ENCODE measurements at regions not wholly inside any gene's neighbourhood (a gene's known extent, or its start where the extent isn't known, plus 50 kb on each side); places are given as distances from the start of the nearest gene placed in this dataset.
"Not testable (repeated sequence)": the region's sequence is repeated elsewhere in the genome, so short reads cannot be mapped to it uniquely, and the experiment has no call there.

- in situ Hi-C loops (cut with MboI; ENCODE audit: low sequenced_read_pairs); H3K27me3 ChIP-seq (ENCODE audit: control insufficient read depth, insufficient read depth, low read length); H2BK5ac ChIP-seq (ENCODE audit: low read depth, low read length, poor library complexity, severe bottlenecking); intact Hi-C loops (cut with micrococcal nuclease); CTCF ChIA-PET; H2BK120ac ChIP-seq (ENCODE audit: low read depth, low read length); H3K4me2 ChIP-seq (ENCODE audit: low read depth, low read length); H3K4ac ChIP-seq (ENCODE audit: low read depth, low read length); H3K14ac ChIP-seq (replicated peaks; ENCODE audit: low read depth, low read length); H2AK9ac ChIP-seq (replicated peaks; ENCODE audit: low read depth, low read length, poor library complexity); H4K91ac ChIP-seq (ENCODE audit: insufficient read depth, low read depth, low read length); H3K4me3 ChIP-seq (ENCODE audit: insufficient read depth, low read depth, low read length); H3K18ac ChIP-seq (ENCODE audit: low read depth, low read length); H2BK20ac ChIP-seq (ENCODE audit: low read depth, low read length); H3K9ac ChIP-seq (ENCODE audit: low read depth, low read length); H3K4me1 ChIP-seq (ENCODE audit: control insufficient read depth, insufficient read depth, low read length); H2AK5ac ChIP-seq (ENCODE audit: low read depth, low read length); H3K79me1 ChIP-seq (ENCODE audit: low read depth in 1 of 2, low read length in 2 of 2); dilution Hi-C loops (cut with HindIII; ENCODE audit: low sequenced_read_pairs, unreplicated experiment); POLR2A ChIA-PET (ENCODE audit: unreplicated experiment); H2BK15ac ChIP-seq (ENCODE audit: low read depth, low read length); DNase-seq; H3K56ac ChIP-seq (ENCODE audit: extremely low read depth, insufficient read depth, low read length); H3K36me3 ChIP-seq (ENCODE audit: control insufficient read depth, insufficient read depth, low read length); H3K23ac ChIP-seq (ENCODE audit: low read depth, low read length); H3K9me1 ChIP-seq (ENCODE audit: insufficient read depth, low read length); BruUV-seq (replicated peaks); H4K5ac ChIP-seq (ENCODE audit: low read depth, low read length); H4K20me1 ChIP-seq (ENCODE audit: insufficient read depth, low read length); ATAC-seq (ENCODE audit: low read depth); H2AFZ ChIP-seq (replicated peaks; ENCODE audit: low read length, poor library complexity); H3K27ac ChIP-seq (ENCODE audit: insufficient read depth, low read length); H4K8ac ChIP-seq (ENCODE audit: low read depth in 2 of 2, low read length in 2 of 2): not testable (repeated sequence)
- 32% methylated on average over 7 of the region's 8 CpGs; no CpG with 5 or more reads in 1 of the 2 experiments for WGBS, 2 experiments (ENCODE audit: extremely low coverage in 2 of 2, insufficient read length in 1 of 2)
- H3K9me3 ChIP-seq (ENCODE audit: control insufficient read depth, insufficient read depth, low read length), result peaks cover 46% of the 10 kb centered on the region
Measured at GRCh38 chr21:9015483-9016197, 1505.7 kb upstream of the TPTE start.

GRCh38 chr21:9017206-9017605 lies 1504.2 kb upstream of the TPTE start:
- H2BK5ac ChIP-seq (ENCODE audit: low read depth, low read length, poor library complexity, severe bottlenecking); H4K91ac ChIP-seq (ENCODE audit: insufficient read depth, low read depth, low read length); H3K4me3 ChIP-seq (ENCODE audit: insufficient read depth, low read depth, low read length); H4K8ac ChIP-seq (ENCODE audit: low read depth in 2 of 2, low read length in 2 of 2); H3K79me1 ChIP-seq (ENCODE audit: low read depth in 1 of 2, low read length in 2 of 2); ATAC-seq (ENCODE audit: low read depth); in situ Hi-C loops (cut with MboI; ENCODE audit: low sequenced_read_pairs); H3K27me3 ChIP-seq (ENCODE audit: control insufficient read depth, insufficient read depth, low read length); H3K27ac ChIP-seq (ENCODE audit: insufficient read depth, low read length); H3K9me1 ChIP-seq (ENCODE audit: insufficient read depth, low read length); DNase-seq; BruUV-seq (replicated peaks); H3K36me3 ChIP-seq (ENCODE audit: control insufficient read depth, insufficient read depth, low read length); H3K9ac ChIP-seq (ENCODE audit: low read depth, low read length); H3K56ac ChIP-seq (ENCODE audit: extremely low read depth, insufficient read depth, low read length); H3K4me2 ChIP-seq (ENCODE audit: low read depth, low read length); H3K4ac ChIP-seq (ENCODE audit: low read depth, low read length); H2BK20ac ChIP-seq (ENCODE audit: low read depth, low read length); H2AK9ac ChIP-seq (replicated peaks; ENCODE audit: low read depth, low read length, poor library complexity); H4K20me1 ChIP-seq (ENCODE audit: insufficient read depth, low read length); H3K4me1 ChIP-seq (ENCODE audit: control insufficient read depth, insufficient read depth, low read length); H4K5ac ChIP-seq (ENCODE audit: low read depth, low read length); intact Hi-C loops (cut with micrococcal nuclease); H2AK5ac ChIP-seq (ENCODE audit: low read depth, low read length); H2BK120ac ChIP-seq (ENCODE audit: low read depth, low read length); dilution Hi-C loops (cut with HindIII; ENCODE audit: low sequenced_read_pairs, unreplicated experiment); H3K18ac ChIP-seq (ENCODE audit: low read depth, low read length); H2BK15ac ChIP-seq (ENCODE audit: low read depth, low read length); H3K23ac ChIP-seq (ENCODE audit: low read depth, low read length); H2AFZ ChIP-seq (replicated peaks; ENCODE audit: low read length, poor library complexity); H3K14ac ChIP-seq (replicated peaks; ENCODE audit: low read depth, low read length); POLR2A ChIA-PET (ENCODE audit: unreplicated experiment); CTCF ChIA-PET: not testable (repeated sequence)
- WGBS, 2 experiments (ENCODE audit: extremely low coverage in 2 of 2, insufficient read length in 1 of 2), result no CpG with 5 or more reads among the region's 2 CpGs
- peaks cover 34% of the 10 kb centered on the region for H3K9me3 ChIP-seq (ENCODE audit: control insufficient read depth, insufficient read depth, low read length)
